OCI-LY1 (cell line): ENCODE measurements at regions not wholly inside any gene's neighbourhood (a gene's known extent, or its start where the extent isn't known, plus 50 kb on each side); places are given as distances from the start of the nearest gene placed in this dataset.

Source experiments
- H2AFZ ChIP-seq: fragments of 200-600 bp; sonication (generic), shearing (Covaris generic); 2 replicates; pipeline ENCODE4 v1.6.0; 2014; ENCODE audit warnings: antibody characterized with exemption, mild to moderate bottlenecking, low read length
- H3F3A ChIP-seq: fragments of 200-600 bp; sonication (generic), shearing (Covaris generic); 2 replicates; pipeline ENCODE4 v1.6.0; 2014; ENCODE audit warnings: mild to moderate bottlenecking, antibody characterized with exemption, low read length, moderate library complexity; ENCODE audit not compliant: insufficient read depth
- H3K27ac ChIP-seq: fragments of 200-600 bp; sonication (generic); 2 replicates; pipeline ENCODE4 v1.5.1; 2014; ENCODE audit warnings: low read length, mixed run types, mild to moderate bottlenecking, low read depth; ENCODE audit not compliant: poor library complexity, severe bottlenecking
- H3K27me3 ChIP-seq: fragments of 200-600 bp; sonication (generic); 2 replicates; pipeline ENCODE4 v1.6.0; 2014; ENCODE audit warnings: antibody characterized with exemption, mild to moderate bottlenecking, low read length, moderate library complexity; ENCODE audit not compliant: insufficient read depth
- H3K36me3 ChIP-seq: fragments of 200-600 bp; sonication (generic); 2 replicates; pipeline ENCODE4 v1.6.1; 2014; ENCODE audit warnings: mild to moderate bottlenecking, antibody characterized with exemption, low read length, moderate library complexity, mixed read lengths; ENCODE audit not compliant: insufficient read depth
- H3K4me1 ChIP-seq: fragments of 200-600 bp; sonication (generic); 2 replicates; pipeline ENCODE4 v1.5.1; 2014; ENCODE audit warnings: mild to moderate bottlenecking, low read length, moderate library complexity; ENCODE audit not compliant: insufficient read depth, severe bottlenecking
- H3K4me2 ChIP-seq: fragments of 200-600 bp; sonication (generic), shearing (Covaris generic); 2 replicates; pipeline ENCODE4 v1.6.1; 2014; ENCODE audit warnings: low read length
- H3K4me3 ChIP-seq: fragments of 200-600 bp; sonication (generic); 2 replicates; pipeline ENCODE4 v1.5.1; 2014; ENCODE audit warnings: low read length, low read depth, mild to moderate bottlenecking, mixed read lengths; ENCODE audit not compliant: poor library complexity, severe bottlenecking
- H3K79me2 ChIP-seq: fragments of 200-600 bp; shearing (Covaris generic); 2 replicates; pipeline ENCODE4 v1.6.1; 2016; ENCODE audit warnings: mixed run types, low read length, mixed read lengths; ENCODE audit not compliant: insufficient read depth
- H3K9ac ChIP-seq: fragments of 200-600 bp; sonication (generic), shearing (Covaris generic); 2 replicates; pipeline ENCODE4 v1.6.1; 2014; ENCODE audit warnings: mild to moderate bottlenecking, low read length, mixed read lengths
- H3K9me2 ChIP-seq: fragments of 200-600 bp; sonication (generic), shearing (Covaris generic); 2 replicates; pipeline ENCODE4 v1.6.1; 2014; ENCODE audit warnings: low read depth, mild to moderate bottlenecking, low read length, mixed read lengths
- H3K9me3 ChIP-seq: fragments of 200-600 bp; shearing (Covaris generic); 2 replicates; pipeline ENCODE4 v1.6.1; 2014; ENCODE audit warnings: low read length, mixed read lengths
- H4K20me1 ChIP-seq: fragments of 200-600 bp; sonication (generic), shearing (Covaris generic); 2 replicates; pipeline ENCODE4 v1.6.0; 2016; ENCODE audit warnings: mild to moderate bottlenecking, low read length; ENCODE audit not compliant: insufficient read depth
- CTCF ChIP-seq: fragments of 200-600 bp; sonication (generic), shearing (Covaris generic); IDR thresholded peaks from 2 replicates; pipeline ENCODE4 v1.5.1; 2017; ENCODE audit warnings: mild to moderate bottlenecking, antibody characterized with exemption, low read length, moderate library complexity, mixed read lengths
- EZH2 ChIP-seq: fragments of 200-600 bp; sonication (generic), shearing (Covaris generic); IDR thresholded peaks from 2 replicates; pipeline ENCODE4 v1.8.0; 2017; ENCODE audit warnings: borderline replicate concordance, mixed run types, mild to moderate bottlenecking, antibody characterized with exemption, low read length, moderate library complexity, mixed read lengths

DNA sequence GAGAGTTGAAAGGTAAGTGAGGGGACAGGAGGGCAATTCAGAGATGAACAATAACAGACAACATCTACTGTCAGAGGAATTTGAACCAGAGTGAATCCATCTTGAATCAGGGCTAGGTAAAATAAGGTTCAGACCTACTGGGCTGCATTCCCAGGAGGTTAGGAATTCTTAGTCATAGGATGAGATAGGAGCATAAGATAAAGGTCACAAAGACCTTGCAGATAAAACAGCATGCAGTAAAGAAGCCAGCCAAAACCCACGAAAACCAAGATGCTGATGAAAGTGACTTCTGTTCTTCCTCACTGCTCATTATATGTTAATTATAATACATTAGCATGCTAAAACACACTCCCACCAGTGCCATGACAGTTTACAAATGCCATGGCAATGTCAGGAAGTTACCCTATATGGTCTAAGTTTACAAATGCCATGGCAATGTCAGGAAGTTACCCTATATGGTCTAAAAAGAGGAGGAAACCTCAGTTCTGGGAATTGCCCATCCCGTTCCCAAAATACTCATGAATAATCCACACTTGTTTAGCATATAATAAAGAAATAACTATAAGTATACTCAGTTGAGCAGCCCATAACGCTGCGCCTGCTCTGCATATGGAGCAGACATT lies 248.5 kb downstream of the HAO1 start:
- no peak overlapping the region for H3K4me3 ChIP-seq
- no peak for TF ChIP-seq CTCF
- no peak for TF ChIP-seq EZH2
- no peaks in the 10 kb centered on the region for H3K9me3 ChIP-seq
- H4K20me1 ChIP-seq = no peaks in the 10 kb centered on the region
- H3K4me1 ChIP-seq = peaks cover 8% of the 10 kb centered on the region
- no peaks in the 10 kb centered on the region for H3K79me2 ChIP-seq
- H3K36me3 ChIP-seq = no peaks in the 10 kb centered on the region
- H3K27ac ChIP-seq = no peak overlapping the region
- H3K9me2 ChIP-seq = no peaks in the 10 kb centered on the region
- no peaks in the 10 kb centered on the region for H3K27me3 ChIP-seq
- no peak overlapping the region for H3K9ac ChIP-seq
- no peak overlapping the region for H2AFZ ChIP-seq
- no peak overlapping the region for H3K4me2 ChIP-seq
- H3F3A ChIP-seq = no peaks in the 10 kb centered on the region

DNA sequence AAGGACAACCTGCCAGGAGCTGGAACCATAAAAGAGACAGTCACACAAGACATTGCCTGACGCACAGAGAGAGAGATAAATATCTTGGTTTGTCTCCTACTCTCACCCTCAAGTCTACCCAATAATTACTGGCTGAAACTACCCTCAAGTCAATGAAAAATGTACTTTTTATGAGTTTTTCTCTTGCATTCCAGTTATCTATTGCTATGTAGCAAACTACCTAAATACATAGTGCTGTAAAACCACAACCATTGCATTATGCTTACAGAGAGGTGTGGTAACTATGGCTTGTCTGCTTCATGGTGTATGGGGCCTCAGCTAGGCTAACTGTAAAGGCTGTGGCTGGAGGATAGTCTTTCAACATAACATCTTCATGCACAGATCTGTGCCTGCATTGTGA lies 247.8 kb downstream of the HAO1 start:
- no peaks in the 10 kb centered on the region for H4K20me1 ChIP-seq
- peaks cover 8% of the 10 kb centered on the region for H3K4me1 ChIP-seq
- no peak overlapping the region for H2AFZ ChIP-seq
- no peaks in the 10 kb centered on the region for H3K9me2 ChIP-seq
- no peaks in the 10 kb centered on the region for H3F3A ChIP-seq
- no peak overlapping the region for H3K4me2 ChIP-seq
- H3K4me3 ChIP-seq = no peak overlapping the region
- H3K27me3 ChIP-seq = no peaks in the 10 kb centered on the region
- no peak overlapping the region for H3K9ac ChIP-seq
- H3K9me3 ChIP-seq = no peaks in the 10 kb centered on the region
- H3K27ac ChIP-seq = no peak overlapping the region
- TF ChIP-seq CTCF (no peak), EZH2 (no peak)
- no peaks in the 10 kb centered on the region for H3K79me2 ChIP-seq
- no peaks in the 10 kb centered on the region for H3K36me3 ChIP-seq

DNA sequence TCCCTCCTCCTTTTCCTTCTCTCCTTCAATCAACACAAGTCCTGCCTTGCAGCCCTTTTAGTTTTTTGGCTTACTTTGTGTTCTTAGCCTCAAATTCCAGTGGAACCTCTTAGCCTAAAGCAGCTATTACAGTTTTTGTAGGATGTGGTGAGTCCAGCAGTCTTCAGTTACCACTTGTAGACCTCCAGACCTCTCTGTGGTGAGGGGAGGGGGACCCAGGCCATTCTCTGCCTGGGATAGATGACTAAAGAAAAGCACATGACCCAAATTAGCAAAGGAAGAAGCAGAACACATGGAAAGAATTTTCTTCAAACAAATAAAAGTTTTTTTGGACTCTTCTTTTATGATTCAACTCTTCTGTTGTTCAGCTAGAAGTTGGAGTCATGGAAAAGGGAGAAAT lies 246.5 kb downstream of the HAO1 start:
- H3K27ac ChIP-seq = no peak overlapping the region
- H3K36me3 ChIP-seq = no peaks in the 10 kb centered on the region
- TF ChIP-seq EZH2 = no peak
- no peak for TF ChIP-seq CTCF
- no peak overlapping the region for H3K4me2 ChIP-seq
- H3K27me3 ChIP-seq = no peaks in the 10 kb centered on the region
- no peaks in the 10 kb centered on the region for H3K9me3 ChIP-seq
- H3F3A ChIP-seq = no peaks in the 10 kb centered on the region
- H3K4me1 ChIP-seq = no peaks in the 10 kb centered on the region
- H3K79me2 ChIP-seq = no peaks in the 10 kb centered on the region
- no peaks in the 10 kb centered on the region for H4K20me1 ChIP-seq
- no peak overlapping the region for H3K9ac ChIP-seq
- no peak overlapping the region for H3K4me3 ChIP-seq
- no peaks in the 10 kb centered on the region for H3K9me2 ChIP-seq
- no peak overlapping the region for H2AFZ ChIP-seq
